Transverse colon (tissue), 4 donors: ENCODE measurements at regions not wholly inside any gene's neighbourhood (a gene's known extent, or its start where the extent isn't known, plus 50 kb on each side); places are given as distances from the start of the nearest gene placed in this dataset.

Experiments
- CTCF ChIP-seq, 5 experiments: fragments of 200-600 bp in 3 of 5; fragments of 450-650 bp in 2 of 5; sonication (generic) in 3 of 5; IDR thresholded peaks; 1 replicate in 2 of 5; 2 replicates in 3 of 5; pipeline ENCODE4 v1.5.1; 2016 to 2017; ENCODE audit warnings: antibody characterized with exemption in 5 of 5, inconsistent platforms in 3 of 5, mild to moderate bottlenecking in 2 of 5, moderate library complexity in 1 of 5
- EP300 ChIP-seq: sonication (generic); formaldehyde crosslinking; IDR thresholded peaks from one replicate; pipeline ENCODE4 v1.6.1; 2017; ENCODE audit warnings: antibody characterized with exemption, low read depth
- POLR2A ChIP-seq: fragments of 450-650 bp; IDR thresholded peaks from one replicate; pipeline ENCODE4 v1.6.1; 2016; ENCODE audit warnings: antibody characterized with exemption, mild to moderate bottlenecking, moderate library complexity
- POLR2AphosphoS5 ChIP-seq, 3 donors: sonication (generic); formaldehyde crosslinking; IDR thresholded peaks; one replicate each; pipeline ENCODE4 v1.6.1; 2016; ENCODE audit warnings: antibody characterized with exemption in 3 of 3

GRCh38 chr14:98163873-98164272 is 1108.1 kb downstream of the BCL11B start:
- TF ChIP-seq CTCF (IDR thresholded peaks at IDR 0.05) (no peak), POLR2AphosphoS5 (IDR thresholded peaks at IDR 0.05) (no peak), EP300 (no peak), POLR2A (no peak)
